ENCODE measurements at regions not wholly inside any gene's neighbourhood (a gene's known extent, or its start where the extent isn't known, plus 50 kb on each side); places are given as distances from the start of the nearest gene placed in this dataset.
"Not testable (repeated sequence)": the region's sequence is repeated elsewhere in the genome, so short reads cannot be mapped to it uniquely, and the experiment has no call there.

GRCh38 chr11:90288212-90288821 is 65.5 kb upstream of the CHORDC1 start:
- DNase-seq (ENCODE audit: extremely low read depth, low read depth, low spot score) = no peak

GRCh38 chr11:90286640-90287039 is 63.8 kb upstream of the CHORDC1 start:
- DNase-seq (ENCODE audit: extremely low read depth, low read depth, low spot score) = no peak

GRCh38 chr11:90284171-90284570 is 61.3 kb upstream of the CHORDC1 start:
- no peak for DNase-seq (ENCODE audit: extremely low read depth, low read depth, low spot score)

- DNase-seq (ENCODE audit: extremely low read depth, low read depth, low spot score) = not testable (repeated sequence)
Observed at GRCh38 chr11:90282551-90283071, 59.8 kb upstream of the CHORDC1 start.

GRCh38 chr11:90274362-90274761 is 51.5 kb upstream of the CHORDC1 start:
- DNase-seq (ENCODE audit: extremely low read depth, low read depth, low spot score) = no peak

Data from glomerular endothelial cell (primary cell).